ENCODE measurements at regions not wholly inside any gene's neighbourhood (a gene's known extent, or its start where the extent isn't known, plus 50 kb on each side); places are given as distances from the start of the nearest gene placed in this dataset.

DNA sequence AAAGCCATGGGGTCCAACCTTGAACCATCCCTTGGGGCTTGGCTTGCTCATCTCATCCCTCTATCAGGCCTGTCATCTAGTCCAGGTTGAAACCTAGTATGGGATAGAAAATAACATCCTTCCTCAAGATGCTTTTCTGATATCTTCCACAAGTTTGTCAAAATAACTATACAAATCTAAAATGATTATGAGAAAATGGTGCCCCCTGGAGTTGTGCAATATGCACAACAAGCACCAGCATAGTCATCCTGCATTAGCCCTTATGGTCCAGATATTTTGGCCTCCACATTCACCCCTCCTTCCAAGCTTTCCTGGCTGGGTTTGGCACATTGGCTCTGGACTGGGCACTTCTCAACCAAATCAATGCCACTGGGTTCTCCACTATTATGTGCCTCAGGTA, 101.2 kb downstream of the TBX19 start:
- no peak for FAIRE-seq

DNA sequence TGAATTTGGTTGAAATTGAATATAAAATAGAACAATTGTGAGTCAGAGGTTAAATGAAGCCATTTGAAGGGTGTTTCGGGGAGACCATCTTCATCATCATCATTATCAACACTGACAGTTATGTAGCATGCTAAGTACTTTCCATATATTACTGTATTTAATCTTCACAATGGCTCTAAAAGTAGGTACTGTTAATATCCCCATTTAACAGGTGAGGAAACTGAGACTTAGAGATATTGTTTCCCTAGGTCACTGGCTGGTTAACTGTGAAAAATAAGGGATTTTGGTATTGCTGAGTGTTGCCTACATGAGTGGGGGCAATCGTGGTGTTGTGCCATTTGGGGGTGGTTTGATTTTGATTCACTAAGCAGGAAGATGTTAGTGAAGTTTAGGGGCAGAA, 100.3 kb downstream of the TBX19 start:
- FAIRE-seq, result no peak

DNA sequence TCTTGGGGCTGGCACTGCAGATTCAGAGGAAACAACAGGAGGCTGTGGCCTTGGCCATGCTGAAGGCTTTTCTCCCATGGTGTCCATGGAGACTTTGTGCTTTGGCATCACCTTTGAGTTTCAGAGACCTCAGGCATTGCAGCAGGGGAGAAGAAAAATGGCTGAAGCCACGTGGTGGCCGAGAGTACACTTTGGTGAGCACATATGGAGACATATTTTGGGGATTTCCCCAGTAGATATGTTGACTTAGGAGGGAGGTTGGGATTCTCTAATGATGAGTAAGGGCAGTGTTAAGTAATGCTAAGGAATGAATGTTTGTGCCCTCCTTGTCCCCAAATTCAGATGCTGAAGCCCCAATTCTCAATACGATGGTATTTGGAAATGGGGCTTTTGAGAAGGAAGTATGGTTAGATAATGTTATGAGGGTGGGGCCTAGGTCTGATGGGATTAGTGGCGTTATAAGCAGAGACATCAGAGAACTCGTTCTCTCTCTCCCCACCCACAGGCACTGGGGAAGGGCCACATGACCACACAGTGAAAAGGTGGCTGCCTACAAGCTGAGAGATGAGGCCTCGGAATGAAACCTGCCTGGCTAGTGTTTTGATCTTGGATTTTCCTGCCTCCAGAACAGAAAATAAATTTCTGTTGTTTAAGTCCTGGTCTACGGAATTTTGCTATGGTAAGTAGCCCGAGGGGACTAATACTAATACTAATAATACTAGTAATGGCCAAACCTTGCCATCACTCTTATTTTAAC, 98.6 kb downstream of the TBX19 start:
- no peak for FAIRE-seq

DNA sequence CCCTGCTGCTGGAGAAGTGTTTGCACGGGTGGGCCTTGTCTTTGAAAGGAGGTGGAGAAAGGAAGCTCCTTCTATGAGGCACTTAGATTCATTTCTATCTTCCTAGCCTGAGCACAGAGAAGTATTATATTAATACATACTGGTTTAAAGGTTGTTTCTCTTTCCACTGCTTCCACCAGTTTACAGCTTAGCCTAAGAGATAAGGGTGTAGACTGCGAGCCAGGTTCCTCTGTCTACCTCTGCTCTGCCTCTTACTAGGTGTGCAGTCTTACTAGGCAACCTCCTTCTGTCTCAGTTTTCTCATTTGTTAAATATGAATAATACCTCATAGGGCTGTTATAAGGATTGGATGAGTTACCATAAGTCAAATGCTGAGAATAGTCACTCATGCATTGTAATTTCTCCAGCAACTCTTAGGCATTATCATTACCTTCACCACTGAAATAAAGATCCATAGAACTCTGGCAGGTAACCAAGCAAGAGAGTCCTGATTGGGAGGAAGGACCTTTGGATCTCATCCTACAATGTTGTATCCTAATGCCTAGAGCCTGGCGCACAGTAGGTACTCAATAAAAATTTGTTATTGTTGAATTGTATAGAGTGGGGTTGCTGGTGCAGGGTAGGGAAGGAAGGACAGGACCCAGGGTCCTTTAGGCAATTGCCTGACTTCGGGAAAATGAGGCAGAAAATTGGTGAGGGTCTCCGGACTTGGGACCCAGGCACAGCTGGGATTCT, 95.1 kb downstream of the TBX19 start:
- no peak for FAIRE-seq

DNA sequence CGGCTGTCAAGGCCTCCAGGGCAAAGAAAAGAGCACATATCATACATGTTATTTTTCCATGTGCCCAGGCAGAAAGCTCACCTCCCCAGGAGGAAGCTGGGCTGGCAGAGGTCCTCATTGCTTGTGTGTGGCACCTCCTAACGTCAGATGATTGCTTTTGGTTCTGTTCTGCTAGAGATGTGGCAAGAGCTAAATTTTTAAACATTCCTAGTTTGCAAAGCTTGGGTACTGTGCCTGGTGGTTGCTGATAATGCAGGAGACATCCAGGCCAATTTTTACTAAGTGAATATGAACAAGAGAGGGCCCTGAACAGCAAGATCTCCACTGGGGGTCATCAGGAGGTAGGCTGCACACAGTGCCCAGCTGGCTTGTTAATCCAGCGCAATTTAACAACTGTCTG, 93.9 kb downstream of the TBX19 start:
- FAIRE-seq, result no peak

DNA sequence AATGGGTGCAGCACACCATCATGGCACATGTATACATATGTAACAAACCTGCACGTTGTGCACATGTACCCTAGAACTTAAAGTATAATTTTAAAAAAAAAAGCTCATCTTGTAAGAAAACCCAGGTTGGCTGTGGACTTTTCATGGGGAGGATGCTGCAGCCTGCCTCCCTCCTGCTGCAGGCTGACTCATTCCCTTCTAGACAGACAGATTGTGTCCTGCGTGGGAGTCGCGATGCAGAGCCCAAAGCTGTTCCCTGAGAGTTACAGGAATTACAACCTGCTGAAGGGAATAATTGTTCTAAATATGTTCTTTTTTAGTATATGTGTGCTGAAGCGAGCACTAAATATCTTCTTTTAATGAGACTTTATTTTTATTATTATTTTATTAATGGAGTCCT, 93.2 kb downstream of the TBX19 start:
- FAIRE-seq, result no peak

DNA sequence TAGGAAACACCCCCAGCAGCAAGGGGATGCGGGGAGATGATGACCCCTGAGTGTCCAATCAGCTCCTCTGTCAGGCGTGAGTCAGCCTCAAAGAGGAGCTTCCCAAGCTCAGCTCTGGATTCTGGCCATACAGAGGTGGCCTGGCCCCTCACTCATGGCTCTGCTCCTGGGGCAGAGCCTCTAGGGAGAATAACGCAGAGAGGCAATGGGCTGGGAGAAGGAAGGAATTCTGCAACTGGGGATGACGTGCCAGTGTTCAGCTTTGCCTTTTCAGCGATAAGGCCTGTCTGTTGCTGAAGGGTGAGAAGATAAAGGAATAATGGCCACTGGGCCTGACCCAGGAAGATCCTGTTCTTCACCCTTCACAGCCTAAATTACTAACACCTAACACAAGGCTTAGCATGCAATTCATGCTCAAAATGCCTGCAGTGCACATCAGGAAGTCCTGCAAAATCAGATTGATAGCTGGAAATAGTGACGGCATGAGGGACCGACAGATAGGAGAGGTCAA, 92.2 kb downstream of the TBX19 start:
- no peak for FAIRE-seq

DNA sequence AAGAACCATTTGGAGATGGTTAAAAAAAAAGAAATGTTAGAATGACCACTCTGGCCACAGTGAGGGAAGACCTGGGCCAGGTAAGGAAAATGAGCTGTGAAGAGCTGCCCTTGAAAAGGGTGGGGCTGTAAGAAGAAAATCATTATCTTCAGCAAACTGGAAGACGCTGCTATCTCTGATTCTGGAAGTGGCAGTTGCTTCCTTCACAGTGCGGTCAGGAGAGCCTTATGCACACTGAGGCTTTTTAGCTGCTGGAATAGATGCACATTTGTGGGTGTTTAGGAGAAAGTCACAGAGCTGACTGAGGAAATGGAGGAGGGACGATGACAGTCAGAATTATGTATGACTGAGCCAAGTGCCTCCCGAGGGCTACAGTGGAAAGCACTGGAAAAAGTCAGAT, 91.6 kb downstream of the TBX19 start:
- FAIRE-seq, result no peak

DNA sequence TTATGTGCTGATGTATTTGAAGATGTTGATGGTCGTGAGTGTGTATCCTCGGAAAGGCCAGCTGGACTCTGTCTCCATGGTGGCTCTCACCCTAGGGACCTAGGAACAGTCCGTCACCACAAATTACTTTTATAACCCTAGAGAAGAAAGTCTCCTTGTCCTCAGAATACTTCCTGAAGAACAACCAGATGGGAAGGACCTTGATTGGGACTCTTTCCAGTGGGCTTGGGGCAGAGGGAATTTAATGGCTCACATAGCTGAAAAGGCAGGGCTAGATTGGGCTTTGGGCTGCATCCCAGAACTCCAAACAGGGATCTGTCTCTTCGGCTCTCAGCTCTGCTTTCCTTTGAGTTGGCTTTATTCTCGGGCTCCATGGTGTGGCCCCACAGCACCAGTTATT, 90.8 kb downstream of the TBX19 start:
- FAIRE-seq, result no peak

DNA sequence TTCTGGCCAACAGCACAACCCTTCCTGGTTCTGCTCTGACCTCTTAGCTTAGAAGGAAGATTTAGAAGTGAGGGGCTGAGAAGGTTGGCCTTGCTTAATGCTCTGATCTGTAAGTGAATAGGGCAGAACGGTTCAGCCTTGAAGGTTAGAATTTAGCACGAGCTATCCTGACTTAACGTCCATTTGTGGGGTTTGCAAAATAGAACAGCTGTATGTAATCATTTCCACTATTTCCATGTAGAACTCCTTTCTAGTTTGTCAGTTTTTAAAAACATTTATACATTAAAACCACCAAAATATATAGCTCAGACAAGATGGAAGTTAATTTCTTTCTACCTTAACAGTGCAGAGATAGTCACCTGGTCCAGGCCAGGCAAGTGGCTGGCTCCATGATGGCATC, 89.9 kb downstream of the TBX19 start:
- no peak for FAIRE-seq

DNA sequence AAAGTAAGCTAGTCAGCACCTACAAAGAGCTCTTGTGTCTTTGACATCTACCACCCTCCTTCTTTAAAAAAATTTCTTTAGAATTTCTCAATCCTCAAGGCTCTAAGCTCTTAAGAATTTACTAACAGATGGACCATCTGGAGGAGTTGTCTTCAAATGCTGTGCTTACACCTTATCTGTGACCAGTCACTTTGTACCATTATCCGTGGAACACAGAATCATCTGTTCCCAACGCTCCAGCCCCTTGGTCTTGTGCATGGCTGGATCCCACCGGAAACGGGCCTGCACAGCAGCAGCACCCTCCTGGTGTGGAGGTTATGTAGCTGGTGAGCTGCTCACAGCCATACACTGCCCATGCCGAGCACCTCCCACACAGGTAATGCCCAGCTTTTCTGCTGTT, 89.0 kb downstream of the TBX19 start:
- FAIRE-seq, result no peak

DNA sequence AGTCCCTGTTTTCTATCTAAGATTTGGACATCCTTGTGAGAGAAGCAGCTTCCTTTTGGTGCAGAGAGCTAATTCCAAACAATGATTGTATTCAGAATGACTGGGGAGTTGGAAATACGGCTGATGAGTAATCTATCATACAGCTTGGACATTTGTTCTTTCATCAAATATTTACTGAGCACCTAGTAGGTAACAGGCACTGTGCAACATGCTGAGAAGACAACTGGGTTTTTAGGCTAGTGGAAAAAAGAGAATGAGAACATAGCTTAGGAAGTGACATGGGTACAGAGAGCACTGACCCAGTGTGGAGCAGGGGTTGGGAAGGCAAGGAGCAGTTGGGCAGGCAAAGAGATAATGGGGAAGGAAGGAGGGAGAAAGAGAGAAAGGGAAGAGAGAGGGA, 87.5 kb downstream of the TBX19 start:
- FAIRE-seq, result no peak

DNA sequence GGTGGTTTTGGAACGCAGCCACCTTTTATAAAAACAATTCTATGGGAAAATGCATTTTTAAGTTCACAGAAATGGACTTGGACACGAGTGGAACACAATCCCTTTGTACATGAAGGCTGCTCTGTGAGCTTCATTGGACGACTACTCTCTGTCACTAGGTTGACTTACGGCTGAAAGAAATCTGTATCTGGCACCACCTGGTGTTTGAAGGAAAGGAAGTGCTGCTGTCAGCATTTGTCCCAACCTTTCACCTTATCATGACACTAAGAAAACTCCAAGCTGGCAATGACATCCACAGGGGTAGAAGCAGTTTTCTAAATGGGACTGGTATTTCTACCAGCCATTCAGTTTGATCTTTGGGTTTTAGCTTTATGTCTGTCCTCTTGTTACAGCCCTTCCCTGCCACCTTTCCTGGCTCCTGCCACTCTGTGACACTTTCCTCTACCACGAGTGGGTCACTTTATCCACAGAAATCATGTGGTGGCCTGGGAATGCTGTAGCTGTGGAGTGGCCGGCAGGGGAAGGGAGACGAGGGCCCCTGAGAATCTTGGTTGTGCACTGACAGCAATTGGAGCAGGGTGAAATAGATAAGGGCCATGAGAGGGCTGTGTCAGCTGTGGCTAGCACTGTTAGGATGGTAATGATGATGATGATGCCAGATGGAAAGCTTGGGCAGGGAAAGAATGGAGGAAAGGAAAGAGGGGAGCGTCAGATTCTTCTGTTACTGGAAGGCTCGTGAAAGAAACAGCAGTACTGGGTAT, 85.2 kb downstream of the TBX19 start:
- no peak for FAIRE-seq
